IMR-90 (cell line): ENCODE measurements at regions not wholly inside any gene's neighbourhood (a gene's known extent, or its start where the extent isn't known, plus 50 kb on each side); places are given as distances from the start of the nearest gene placed in this dataset.
A peak's percentile ranks its signal among the peaks of the same experiment; 100 is the strongest.

Source experiments
- ATAC-seq: fragments of 200-7000 bp; cut with Tn5 transposase; 2 replicates; pipeline ENCODE4 v1.9.1; 2020; ENCODE audit warnings: low read depth, mild to moderate bottlenecking, moderate library complexity
- BruUV-seq: library from RNA; stranded (reverse); fragments of 400-500 nt; replicated peaks from 2 replicates; lab custom pipeline; 2021; lab: Mats Ljungman, UMichigan
- CTCF ChIA-PET: fragments of 300-600 bp; formaldehyde crosslinking; extraction: SDS; loops from one replicate; lab custom pipeline; 2021; ENCODE audit warnings: antibody characterized with exemption; lab: Yijun Ruan, JAX
- POLR2A ChIA-PET: fragments of 300-600 bp; sonication (Branson Sonifier 250); formaldehyde crosslinking; loops from one replicate; lab custom pipeline; 2022; ENCODE audit warnings: antibody characterized with exemption; ENCODE audit not compliant: unreplicated experiment; lab: Charles Lee
- DNase-seq: peaks from one replicate; pipeline ENCODE4 v3.0.0; 2013
- H2AFZ ChIP-seq: replicated peaks from 2 replicates; pipeline ENCODE3; 2013; ENCODE audit warnings: low read length, mild to moderate bottlenecking; ENCODE audit not compliant: poor library complexity
- H2AK5ac ChIP-seq: 2 replicates; pipeline ENCODE4 v1.6.1; 2013; ENCODE audit warnings: low read depth, low read length, inconsistent platforms
- H2AK9ac ChIP-seq: replicated peaks from 2 replicates; pipeline ENCODE3; 2013; ENCODE audit warnings: mild to moderate bottlenecking, low read depth, low read length, moderate library complexity; ENCODE audit not compliant: poor library complexity
- H2BK120ac ChIP-seq: 2 replicates; pipeline ENCODE4 v1.6.1; 2013; ENCODE audit warnings: low read depth, low read length, inconsistent platforms
- H2BK15ac ChIP-seq: 3 replicates; pipeline ENCODE4 v1.6.1; 2013; ENCODE audit warnings: low read depth, low read length, inconsistent platforms
- H2BK20ac ChIP-seq: 2 replicates; pipeline ENCODE4 v1.6.1; 2013; ENCODE audit warnings: low read depth, mild to moderate bottlenecking, inconsistent platforms, low read length, moderate library complexity
- H2BK5ac ChIP-seq: 2 replicates; pipeline ENCODE4 v1.6.1; 2013; ENCODE audit warnings: mild to moderate bottlenecking, low read depth, low read length, inconsistent platforms; ENCODE audit not compliant: poor library complexity, severe bottlenecking
- H3K14ac ChIP-seq: replicated peaks from 2 replicates; pipeline ENCODE4 v1.6.1; 2013; ENCODE audit warnings: low read depth, low read length, inconsistent platforms
- H3K18ac ChIP-seq: 2 replicates; pipeline ENCODE4 v1.6.1; 2013; ENCODE audit warnings: low read depth, low read length, control low read depth
- H3K23ac ChIP-seq: 2 replicates; pipeline ENCODE4 v1.6.1; 2013; ENCODE audit warnings: low read depth, low read length, inconsistent platforms
- H3K27ac ChIP-seq: 2 replicates; pipeline ENCODE4 v1.5.1; 2013; ENCODE audit warnings: mild to moderate bottlenecking, control low read depth, low read length; ENCODE audit not compliant: insufficient read depth
- H3K27me3 ChIP-seq: 2 replicates; pipeline ENCODE4 v1.6.1; 2013; ENCODE audit warnings: low read length; ENCODE audit not compliant: control insufficient read depth, insufficient read depth
- H3K36me3 ChIP-seq: 2 replicates; pipeline ENCODE4 v1.6.1; 2013; ENCODE audit warnings: low read length, mixed read lengths; ENCODE audit not compliant: control insufficient read depth, insufficient read depth
- H3K4ac ChIP-seq: 2 replicates; pipeline ENCODE4 v1.6.1; 2013; ENCODE audit warnings: low read depth, low read length, inconsistent platforms
- H3K4me1 ChIP-seq: 2 replicates; pipeline ENCODE4 v1.6.1; 2013; ENCODE audit warnings: low read length, mixed read lengths; ENCODE audit not compliant: control insufficient read depth, insufficient read depth
- H3K4me2 ChIP-seq: 2 replicates; pipeline ENCODE4 v1.6.1; 2013; ENCODE audit warnings: low read depth, mild to moderate bottlenecking, control low read depth, low read length, moderate library complexity
- H3K4me3 ChIP-seq: 2 replicates; pipeline ENCODE4 v1.5.1; 2013; ENCODE audit warnings: low read depth, mild to moderate bottlenecking, control low read depth, low read length, moderate library complexity; ENCODE audit not compliant: insufficient read depth
- H3K56ac ChIP-seq: 2 replicates; pipeline ENCODE4 v1.6.1; 2013; ENCODE audit warnings: low read length, inconsistent platforms; ENCODE audit not compliant: insufficient read depth; ENCODE audit errors: extremely low read depth
- H3K79me1 ChIP-seq, 2 experiments: 2 replicates each; pipeline ENCODE4 v1.6.1; 2013; ENCODE audit warnings: low read length in 2 of 2, inconsistent platforms in 1 of 2, low read depth in 1 of 2
- H3K9ac ChIP-seq: 2 replicates; pipeline ENCODE4 v1.6.1; 2013; ENCODE audit warnings: low read depth, low read length, control low read depth
- H3K9me1 ChIP-seq: 2 replicates; pipeline ENCODE4 v1.6.1; 2013; ENCODE audit warnings: low read length, inconsistent platforms; ENCODE audit not compliant: insufficient read depth
- H3K9me3 ChIP-seq: 2 replicates; pipeline ENCODE4 v1.6.1; 2013; ENCODE audit warnings: low read length; ENCODE audit not compliant: control insufficient read depth, insufficient read depth
- H4K20me1 ChIP-seq: 2 replicates; pipeline ENCODE4 v1.6.1; 2013; ENCODE audit warnings: low read length, inconsistent platforms; ENCODE audit not compliant: insufficient read depth
- H4K5ac ChIP-seq: 2 replicates; pipeline ENCODE4 v1.6.1; 2013; ENCODE audit warnings: mild to moderate bottlenecking, low read depth, low read length, control low read depth
- H4K8ac ChIP-seq, 2 experiments: 2 replicates each; pipeline ENCODE4 v1.6.1; 2013; ENCODE audit warnings: low read depth in 2 of 2, low read length in 2 of 2, control low read depth in 1 of 2, inconsistent platforms in 1 of 2
- H4K91ac ChIP-seq: 2 replicates; pipeline ENCODE4 v1.6.1; 2013; ENCODE audit warnings: low read depth, low read length, inconsistent platforms; ENCODE audit not compliant: insufficient read depth
- MAFK ChIP-seq: IDR thresholded peaks from 2 replicates; pipeline ENCODE4 v1.6.1; 2012; ENCODE audit warnings: low read depth, low read length, improper control_type of control experiment
- NFE2L2 ChIP-seq: fragments of 150-350 bp; IDR thresholded peaks from 2 replicates; pipeline ENCODE4 v1.6.1; 2016; ENCODE audit warnings: low read depth, mild to moderate bottlenecking, low read length
- RFX5 ChIP-seq: IDR thresholded peaks from 2 replicates; pipeline ENCODE4 v1.8.0; 2012; ENCODE audit warnings: low read depth, mild to moderate bottlenecking, low read length, moderate library complexity
- WGBS, 2 experiments: methylation state at CpG; one replicate each; pipeline versions ENCODE4 v1.1.5 to v1.1.7; 2013; ENCODE audit warnings: missing lambda C conversion rate in 2 of 2; ENCODE audit not compliant: insufficient read length in 1 of 2; ENCODE audit errors: extremely low coverage in 2 of 2; 5-methylcytosine and 5-hydroxymethylcytosine counted together
- dilution Hi-C: fragments of 300-500 bp; cut with HindIII; formaldehyde crosslinking; loops from one replicate; pipeline ENCODE4 v1.14.3; 2018; ENCODE audit warnings: low sequenced_read_pairs; ENCODE audit not compliant: unreplicated experiment
- in situ Hi-C: fragments of 300-500 bp; cut with MboI; formaldehyde crosslinking; loops from 3 replicates; pipeline ENCODE4 v1.14.3; 2019; ENCODE audit warnings: low sequenced_read_pairs, inconsistent platforms, mixed read lengths
- intact Hi-C: fragments of 100-400 bp; cut with micrococcal nuclease; formaldehyde crosslinking; loops from 2 replicates; pipeline ENCODE4 v1.10.0; 2022

DNA sequence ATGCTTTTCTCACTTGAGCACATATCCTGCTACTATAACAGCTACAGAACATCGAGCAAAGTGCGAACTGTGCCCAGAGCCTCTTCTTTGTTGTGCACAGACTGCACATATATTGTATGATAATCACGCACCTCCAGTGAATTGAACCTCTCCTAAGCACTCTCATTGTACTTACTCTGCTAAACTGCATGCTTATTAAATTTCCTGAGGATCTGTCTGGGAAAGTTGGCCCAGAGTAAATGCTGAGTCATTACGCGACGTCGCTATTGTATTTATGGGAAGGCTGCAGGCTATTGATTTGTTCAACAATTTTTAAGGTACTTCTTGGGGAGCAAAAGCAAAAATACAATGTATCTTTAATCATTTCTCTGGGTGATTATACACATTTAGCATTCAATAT lies 399.6 kb upstream of the DSEL start:
- Histone ChIP-seq H2AK9ac (no peak overlapping the region), H3K4me1 (no peaks in the 10 kb centered on the region), H3K79me1 (no peaks in the 10 kb centered on the region), H3K9me3 (no peaks in the 10 kb centered on the region), H2AK5ac (no peak overlapping the region), H3K4me3 (no peak overlapping the region), H2BK120ac (0 out of 2 replicates have a peak overlapping the region, but pooled peaks have one; percentile 13), H3K23ac (no peak overlapping the region), H3K14ac (no peak overlapping the region; the same call in 1 of the 2 replicates), H3K27me3 (no peaks in the 10 kb centered on the region), H3K27ac (no peak overlapping the region), H2BK5ac (no peak overlapping the region), H3K4me2 (no peak overlapping the region), H3K9me1 (0 out of 2 replicates have a peak, but pooled peaks cover 3% of the 10 kb centered on the region), H2BK20ac (0 out of 2 replicates have a peak overlapping the region, but pooled peaks have one; percentile 55), H3K18ac (no peak overlapping the region; the same call in 1 of the 2 replicates), H3K56ac (no peak overlapping the region), H4K5ac (no peak overlapping the region), H4K20me1 (no peaks in the 10 kb centered on the region), H3K4ac (no peak overlapping the region), H4K91ac (no peak overlapping the region), H2BK15ac (no peak overlapping the region), H3K9ac (no peak overlapping the region), H3K36me3 (no peaks in the 10 kb centered on the region), H4K8ac (0 out of 4 replicates have a peak overlapping the region, but pooled peaks of 1 of the 2 experiments have one; percentile 16), H2AFZ (no peak overlapping the region)
- ATAC-seq: no peak
- no peak for TF ChIP-seq RFX5
- TF ChIP-seq MAFK: peak; percentile 25; the same call in 1 of the 2 replicates
- TF ChIP-seq NFE2L2: peak; percentile 90
- no TSS peak for BruUV-seq
- 100% methylated on average over 2 of the region's 7 CpGs; no CpG with 5 or more reads in 1 of the 2 experiments for WGBS, 2 experiments
- ChIA-PET CTCF (no interaction called here), POLR2A (no interaction called here)
- in situ Hi-C loops: no loop called here
- DNase-seq: peak; percentile 6
- intact Hi-C loops: no loop called here
- dilution Hi-C loops: no loop called here
